GDM1 (cell line): ENCODE measurements at regions not wholly inside any gene's neighbourhood (a gene's known extent, or its start where the extent isn't known, plus 50 kb on each side); places are given as distances from the start of the nearest gene placed in this dataset.
"Not testable (repeated sequence)": the region's sequence is repeated elsewhere in the genome, so short reads cannot be mapped to it uniquely, and the experiment has no call there.

Source experiments
- DNase-seq: peaks from one replicate; lab custom pipeline; 2025; lab: John Stamatoyannopoulos, UW

GRCh38 chr5:154588833-154589425 lies 110.9 kb upstream of the HAND1 start:
- not testable (repeated sequence) for DNase-seq

- no peak for DNase-seq
These were observed 110.2 kb upstream of the HAND1 start for GRCh38 chr5:154588091-154588774.

- DNase-seq, result no peak
These were observed 109.3 kb upstream of the HAND1 start for GRCh38 chr5:154587123-154588026.

- no peak for DNase-seq
These were observed 105.7 kb upstream of the HAND1 start for GRCh38 chr5:154583671-154584177.

- DNase-seq, result no peak
These were observed 102.4 kb upstream of the HAND1 start for GRCh38 chr5:154580422-154580821.

GRCh38 chr5:154577416-154577815 lies 99.4 kb upstream of the HAND1 start:
- no peak for DNase-seq

GRCh38 chr5:154576429-154576806 lies 98.4 kb upstream of the HAND1 start:
- no peak for DNase-seq

GRCh38 chr5:154575546-154576428 lies 97.8 kb upstream of the HAND1 start:
- DNase-seq, result no peak

- no peak for DNase-seq
These were observed 95.0 kb upstream of the HAND1 start for GRCh38 chr5:154573011-154573410.

GRCh38 chr5:154571325-154572035 lies 93.5 kb upstream of the HAND1 start:
- DNase-seq, result no peak

GRCh38 chr5:154570572-154571324 lies 92.7 kb upstream of the HAND1 start:
- DNase-seq, result no peak

GRCh38 chr5:154568589-154568988 lies 90.6 kb upstream of the HAND1 start:
- DNase-seq, result no peak

GRCh38 chr5:154567155-154567554 lies 89.1 kb upstream of the HAND1 start:
- DNase-seq, result no peak

- no peak for DNase-seq
These were observed 88.2 kb upstream of the HAND1 start for GRCh38 chr5:154566146-154566680.

GRCh38 chr5:154565123-154565522 lies 87.1 kb upstream of the HAND1 start:
- DNase-seq, result no peak

GRCh38 chr5:154562244-154562880 lies 84.3 kb upstream of the HAND1 start:
- DNase-seq, result no peak

GRCh38 chr5:154559398-154560276 lies 81.6 kb upstream of the HAND1 start:
- no peak for DNase-seq

- no peak for DNase-seq
These were observed 79.5 kb upstream of the HAND1 start for GRCh38 chr5:154557548-154557947.

GRCh38 chr5:154547551-154547950 lies 69.5 kb upstream of the HAND1 start:
- no peak for DNase-seq
